ENCODE measurements at regions not wholly inside any gene's neighbourhood (a gene's known extent, or its start where the extent isn't known, plus 50 kb on each side); places are given as distances from the start of the nearest gene placed in this dataset.

DNA sequence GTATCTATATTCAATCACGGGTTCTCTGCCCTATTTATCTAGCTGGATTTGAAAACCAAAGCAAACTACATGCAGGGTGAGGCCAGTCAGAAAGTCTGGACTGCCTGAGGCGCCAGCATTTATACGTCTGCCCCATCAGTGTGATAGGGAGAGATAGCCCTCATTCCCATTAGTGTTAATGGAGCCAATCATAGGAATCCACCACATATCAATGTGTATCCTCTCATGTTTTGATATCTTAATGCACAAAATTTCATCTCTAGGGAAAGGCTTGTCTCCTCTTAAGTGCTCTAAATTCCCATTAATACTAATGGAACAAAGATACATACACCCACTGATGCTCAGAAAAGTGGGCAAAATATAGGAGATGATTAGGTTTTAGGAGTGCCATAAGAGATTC, 376.2 kb downstream of the BTBD3 start:
- Histone ChIP-seq H3K4me3 (ENCODE audit: insufficient read depth, low read depth, low read length) (no peak overlapping the region), H3K79me2 (ENCODE audit: insufficient read depth, low read length) (no peaks in the 10 kb centered on the region), H3K4me2 (ENCODE audit: low read length) (no peak overlapping the region), H2AFZ (ENCODE audit: low read depth, low read length) (no peak overlapping the region), H4K20me1 (ENCODE audit: insufficient read depth, low read length) (no peaks in the 10 kb centered on the region), H3K27me3 (ENCODE audit: insufficient read depth, low read length) (no peaks in the 10 kb centered on the region), H3K4me1 (ENCODE audit: insufficient read depth, low read length) (no peaks in the 10 kb centered on the region), H3K9me3 (ENCODE audit: insufficient read depth, low read depth, low read length) (peaks cover 4% of the 10 kb centered on the region), H3K9ac (ENCODE audit: low read length) (no peak overlapping the region), H3K27ac (ENCODE audit: low read depth, low read length) (no peak overlapping the region), H3K36me3 (ENCODE audit: insufficient read depth, low read length) (no peaks in the 10 kb centered on the region)
- TF ChIP-seq, protein P1, sequence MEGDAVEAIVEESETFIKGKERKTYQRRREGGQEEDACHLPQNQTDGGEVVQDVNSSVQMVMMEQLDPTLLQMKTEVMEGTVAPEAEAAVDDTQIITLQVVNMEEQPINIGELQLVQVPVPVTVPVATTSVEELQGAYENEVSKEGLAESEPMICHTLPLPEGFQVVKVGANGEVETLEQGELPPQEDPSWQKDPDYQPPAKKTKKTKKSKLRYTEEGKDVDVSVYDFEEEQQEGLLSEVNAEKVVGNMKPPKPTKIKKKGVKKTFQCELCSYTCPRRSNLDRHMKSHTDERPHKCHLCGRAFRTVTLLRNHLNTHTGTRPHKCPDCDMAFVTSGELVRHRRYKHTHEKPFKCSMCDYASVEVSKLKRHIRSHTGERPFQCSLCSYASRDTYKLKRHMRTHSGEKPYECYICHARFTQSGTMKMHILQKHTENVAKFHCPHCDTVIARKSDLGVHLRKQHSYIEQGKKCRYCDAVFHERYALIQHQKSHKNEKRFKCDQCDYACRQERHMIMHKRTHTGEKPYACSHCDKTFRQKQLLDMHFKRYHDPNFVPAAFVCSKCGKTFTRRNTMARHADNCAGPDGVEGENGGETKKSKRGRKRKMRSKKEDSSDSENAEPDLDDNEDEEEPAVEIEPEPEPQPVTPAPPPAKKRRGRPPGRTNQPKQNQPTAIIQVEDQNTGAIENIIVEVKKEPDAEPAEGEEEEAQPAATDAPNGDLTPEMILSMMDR (IDR thresholded peaks at IDR 0.05; ENCODE audit: insufficient read depth, low read depth, low read length) = no peak
- no peak for TF ChIP-seq EZH2 (IDR thresholded peaks at IDR 0.05; ENCODE audit: insufficient read depth, low read length)
- FAIRE-seq (no peak), DNase-seq (ENCODE audit: low read depth) (no peak)
- no peak overlapping the region for H3K4me3 Mint-ChIP-seq (ENCODE audit: unreplicated experiment)
- H3K36me3 Mint-ChIP-seq (ENCODE audit: low read depth, unreplicated experiment) = no peaks in the 10 kb centered on the region
- H3K27me3 Mint-ChIP-seq (ENCODE audit: low read depth, unreplicated experiment) = no peaks in the 10 kb centered on the region
- H3K4me1 Mint-ChIP-seq (ENCODE audit: low read depth, unreplicated experiment) = no peaks in the 10 kb centered on the region
- peaks cover 9% of the 10 kb centered on the region for H3K9me3 Mint-ChIP-seq (ENCODE audit: unreplicated experiment)
- H3K27ac Mint-ChIP-seq (ENCODE audit: unreplicated experiment) = no peak overlapping the region

DNA sequence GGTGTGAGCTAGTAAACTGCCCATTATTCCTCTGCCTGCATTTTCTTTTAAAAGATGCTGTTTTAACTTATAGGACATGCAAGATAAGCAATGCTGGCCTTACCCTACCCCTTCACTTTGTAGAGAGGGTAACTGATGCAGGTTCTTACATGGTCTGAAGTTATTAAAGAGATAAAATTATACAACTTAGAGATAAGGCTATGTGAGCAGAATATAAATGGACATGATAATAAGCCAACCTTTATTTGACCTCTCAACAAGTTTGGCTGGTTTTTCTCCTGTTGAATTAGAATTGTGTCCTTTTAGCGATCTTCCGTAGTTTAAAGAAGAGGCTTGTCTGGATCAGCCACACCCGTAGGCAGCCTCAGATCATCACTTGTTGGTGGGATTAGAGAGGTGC, 377.0 kb downstream of the BTBD3 start:
- Mint-ChIP-seq H3K4me1 (ENCODE audit: low read depth, unreplicated experiment) (no peaks in the 10 kb centered on the region), H3K36me3 (ENCODE audit: low read depth, unreplicated experiment) (no peaks in the 10 kb centered on the region), H3K4me3 (ENCODE audit: unreplicated experiment) (no peak overlapping the region), H3K27ac (ENCODE audit: unreplicated experiment) (no peak overlapping the region), H3K27me3 (ENCODE audit: low read depth, unreplicated experiment) (no peaks in the 10 kb centered on the region), H3K9me3 (ENCODE audit: unreplicated experiment) (peaks cover 9% of the 10 kb centered on the region)
- Histone ChIP-seq H3K9me3 (ENCODE audit: insufficient read depth, low read depth, low read length) (peaks cover 7% of the 10 kb centered on the region), H3K4me2 (ENCODE audit: low read length) (no peak overlapping the region), H3K27me3 (ENCODE audit: insufficient read depth, low read length) (no peaks in the 10 kb centered on the region), H3K9ac (ENCODE audit: low read length) (no peak overlapping the region), H3K79me2 (ENCODE audit: insufficient read depth, low read length) (no peaks in the 10 kb centered on the region), H3K36me3 (ENCODE audit: insufficient read depth, low read length) (no peaks in the 10 kb centered on the region), H3K4me1 (ENCODE audit: insufficient read depth, low read length) (no peaks in the 10 kb centered on the region), H3K4me3 (ENCODE audit: insufficient read depth, low read depth, low read length) (no peak overlapping the region), H3K27ac (ENCODE audit: low read depth, low read length) (no peak overlapping the region), H2AFZ (ENCODE audit: low read depth, low read length) (no peak overlapping the region), H4K20me1 (ENCODE audit: insufficient read depth, low read length) (no peaks in the 10 kb centered on the region)
- TF ChIP-seq EZH2 (IDR thresholded peaks at IDR 0.05; ENCODE audit: insufficient read depth, low read length) = no peak
- TF ChIP-seq, protein P1 (IDR thresholded peaks at IDR 0.05; ENCODE audit: insufficient read depth, low read depth, low read length) = no peak
- DNase-seq (ENCODE audit: low read depth) (no peak), FAIRE-seq (no peak)

DNA sequence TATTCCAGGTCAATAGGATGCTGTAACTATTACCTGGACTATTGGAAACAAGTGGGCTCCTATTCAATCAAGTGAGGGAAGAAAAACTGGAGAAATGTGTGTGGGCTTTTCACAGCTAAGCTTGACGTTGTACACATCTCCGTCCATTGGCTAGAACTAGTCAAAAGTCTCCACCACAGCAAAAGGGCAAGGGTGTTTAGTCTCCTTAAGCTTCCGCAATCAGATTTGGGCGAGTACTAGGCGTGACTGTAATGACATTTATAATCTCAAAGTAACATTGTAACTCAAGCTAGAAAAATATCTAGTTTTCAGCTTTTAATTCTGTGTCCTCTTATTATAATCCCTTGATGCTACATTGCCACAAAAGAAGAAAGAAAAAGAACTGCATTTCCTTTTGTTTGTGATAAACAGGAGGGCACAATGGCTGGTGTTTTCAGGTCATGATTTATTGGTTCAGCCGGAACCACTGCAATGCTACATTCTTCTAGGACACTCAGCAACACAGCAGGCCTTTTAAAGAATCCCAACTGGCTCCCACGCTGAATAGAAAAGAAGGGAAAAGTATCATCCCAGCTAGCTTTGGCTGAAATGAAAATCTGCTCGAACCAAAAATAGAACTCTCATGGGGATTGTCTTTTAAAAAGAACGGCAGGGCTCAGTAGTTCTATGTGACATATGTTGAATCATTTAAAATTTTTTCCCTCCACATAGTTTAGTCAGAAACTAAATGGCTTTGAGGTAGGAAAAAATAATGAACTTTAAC, 387.7 kb downstream of the BTBD3 start:
- Histone ChIP-seq H3K27ac (ENCODE audit: low read depth, low read length) (no peak overlapping the region), H4K20me1 (ENCODE audit: insufficient read depth, low read length) (no peaks in the 10 kb centered on the region), H3K4me1 (ENCODE audit: insufficient read depth, low read length) (no peaks in the 10 kb centered on the region), H3K27me3 (ENCODE audit: insufficient read depth, low read length) (no peaks in the 10 kb centered on the region), H3K4me2 (ENCODE audit: low read length) (no peak overlapping the region), H3K9me3 (ENCODE audit: insufficient read depth, low read depth, low read length) (peaks cover 3% of the 10 kb centered on the region), H3K79me2 (ENCODE audit: insufficient read depth, low read length) (no peaks in the 10 kb centered on the region), H3K9ac (ENCODE audit: low read length) (no peak overlapping the region), H3K4me3 (ENCODE audit: insufficient read depth, low read depth, low read length) (no peak overlapping the region), H3K36me3 (ENCODE audit: insufficient read depth, low read length) (no peaks in the 10 kb centered on the region), H2AFZ (ENCODE audit: low read depth, low read length) (no peak overlapping the region)
- no peaks in the 10 kb centered on the region for H3K27me3 Mint-ChIP-seq (ENCODE audit: low read depth, unreplicated experiment)
- no peak overlapping the region for H3K4me3 Mint-ChIP-seq (ENCODE audit: unreplicated experiment)
- FAIRE-seq = no peak
- H3K27ac Mint-ChIP-seq (ENCODE audit: unreplicated experiment) = no peak overlapping the region
- H3K4me1 Mint-ChIP-seq (ENCODE audit: low read depth, unreplicated experiment) = no peaks in the 10 kb centered on the region
- H3K36me3 Mint-ChIP-seq (ENCODE audit: low read depth, unreplicated experiment) = no peaks in the 10 kb centered on the region
- TF ChIP-seq, protein P1 (IDR thresholded peaks at IDR 0.05; ENCODE audit: insufficient read depth, low read depth, low read length) = no peak
- TF ChIP-seq EZH2 (IDR thresholded peaks at IDR 0.05; ENCODE audit: insufficient read depth, low read length) = no peak
- peaks cover 5% of the 10 kb centered on the region for H3K9me3 Mint-ChIP-seq (ENCODE audit: unreplicated experiment)
- no peak for DNase-seq (ENCODE audit: low read depth)
